HS-5 (cell line): ENCODE measurements at regions not wholly inside any gene's neighbourhood (a gene's known extent, or its start where the extent isn't known, plus 50 kb on each side); places are given as distances from the start of the nearest gene placed in this dataset.
"Not testable (repeated sequence)": the region's sequence is repeated elsewhere in the genome, so short reads cannot be mapped to it uniquely, and the experiment has no call there.

Experiments
- DNase-seq: peaks from one replicate; pipeline ENCODE4 v3.0.0-alpha.2; 2012; ENCODE audit warnings: low read depth

- DNase-seq, result not testable (repeated sequence)
These were observed 79.2 kb downstream of the PXDC1 start for GRCh38 chr6:3672339-3672738.

GRCh38 chr6:3671382-3671781 lies 80.1 kb downstream of the PXDC1 start:
- no peak for DNase-seq

- DNase-seq, result no peak
These were observed 81.2 kb downstream of the PXDC1 start for GRCh38 chr6:3670356-3670755.

- no peak for DNase-seq
These were observed 81.6 kb downstream of the PXDC1 start for GRCh38 chr6:3669916-3670315.

GRCh38 chr6:3665608-3666007 lies 85.9 kb downstream of the PXDC1 start:
- no peak for DNase-seq

- no peak for DNase-seq
These were observed 86.9 kb downstream of the PXDC1 start for GRCh38 chr6:3664625-3665041.

GRCh38 chr6:3663811-3664210 lies 87.7 kb downstream of the PXDC1 start:
- no peak for DNase-seq

- DNase-seq, result no peak
These were observed 88.4 kb downstream of the PXDC1 start for GRCh38 chr6:3663081-3663480.

- DNase-seq, result no peak
These were observed 90.1 kb downstream of the PXDC1 start for GRCh38 chr6:3661390-3661789.

- DNase-seq, result no peak
These were observed 91.0 kb downstream of the PXDC1 start for GRCh38 chr6:3660473-3660872.

- DNase-seq, result no peak
These were observed 91.8 kb downstream of the PXDC1 start for GRCh38 chr6:3659748-3660147.

GRCh38 chr6:3656076-3656475 lies 95.4 kb downstream of the PXDC1 start:
- no peak for DNase-seq

- no peak for DNase-seq
These were observed 96.6 kb downstream of the PXDC1 start for GRCh38 chr6:3654898-3655297.

GRCh38 chr6:3654436-3654835 lies 97.1 kb downstream of the PXDC1 start:
- no peak for DNase-seq

GRCh38 chr6:3653528-3654070 lies 97.9 kb downstream of the PXDC1 start:
- DNase-seq, result no peak

GRCh38 chr6:3651698-3652229 lies 99.7 kb downstream of the PXDC1 start:
- no peak for DNase-seq

- DNase-seq, result no peak
These were observed 100.4 kb downstream of the PXDC1 start for GRCh38 chr6:3650959-3651697.

- no peak for DNase-seq
These were observed 101.2 kb downstream of the PXDC1 start for GRCh38 chr6:3650076-3650958.

GRCh38 chr6:3648724-3649123 lies 102.8 kb downstream of the PXDC1 start:
- DNase-seq, result no peak

GRCh38 chr6:3646616-3647362 lies 104.7 kb downstream of the PXDC1 start:
- no peak for DNase-seq

GRCh38 chr6:3644739-3645012 lies 106.8 kb downstream of the PXDC1 start:
- no peak for DNase-seq
